Colonic mucosa (tissue), 4 donors: ENCODE measurements at regions not wholly inside any gene's neighbourhood (a gene's known extent, or its start where the extent isn't known, plus 50 kb on each side); places are given as distances from the start of the nearest gene placed in this dataset.
"Not testable (repeated sequence)": the region's sequence is repeated elsewhere in the genome, so short reads cannot be mapped to it uniquely, and the experiment has no call there.

ENCODE experiments used
- DNase-seq: peaks from one replicate; pipeline ENCODE4 v3.0.0-alpha.2; 2020
- H3K27ac ChIP-seq: fragments of 200-600 bp; one replicate; pipeline ENCODE4 v1.8.0; 2021
- H3K27me3 ChIP-seq: fragments of 200-600 bp; one replicate; pipeline ENCODE4 v1.8.0; 2021
- H3K36me3 ChIP-seq: fragments of 200-600 bp; one replicate; pipeline ENCODE4 v1.8.0; 2021
- H3K4me1 ChIP-seq: fragments of 200-600 bp; one replicate; pipeline ENCODE4 v1.8.0; 2021; ENCODE audit warnings: mild to moderate bottlenecking
- H3K4me3 ChIP-seq: fragments of 200-600 bp; one replicate; pipeline ENCODE4 v1.8.0; 2021
- H3K9ac ChIP-seq, 2 donors: one replicate each; pipeline ENCODE4 v1.7.0; 2013; ENCODE audit warnings: control low read depth in 2 of 2, low read depth in 2 of 2, low read length in 2 of 2
- H3K9me3 ChIP-seq: fragments of 200-600 bp; one replicate; pipeline ENCODE4 v1.8.0; 2021
- intact Hi-C: fragments of 100-400 bp; cut with DNase I; formaldehyde crosslinking; loops from one replicate; pipeline ENCODE4 v1.14.1; 2022
- TF ChIP-seq, protein P1 (sequence below): fragments of 200-600 bp; IDR thresholded peaks from one replicate; pipeline ENCODE4 v1.8.0; 2022; ENCODE audit warnings: antibody characterized with exemption, mild to moderate bottlenecking
- donor health status: healthy.
- donor health status: DM: no; HTN: no; CAD: no.
- donor health status: DM: no; HTN: no; CAD: no.

DNA sequence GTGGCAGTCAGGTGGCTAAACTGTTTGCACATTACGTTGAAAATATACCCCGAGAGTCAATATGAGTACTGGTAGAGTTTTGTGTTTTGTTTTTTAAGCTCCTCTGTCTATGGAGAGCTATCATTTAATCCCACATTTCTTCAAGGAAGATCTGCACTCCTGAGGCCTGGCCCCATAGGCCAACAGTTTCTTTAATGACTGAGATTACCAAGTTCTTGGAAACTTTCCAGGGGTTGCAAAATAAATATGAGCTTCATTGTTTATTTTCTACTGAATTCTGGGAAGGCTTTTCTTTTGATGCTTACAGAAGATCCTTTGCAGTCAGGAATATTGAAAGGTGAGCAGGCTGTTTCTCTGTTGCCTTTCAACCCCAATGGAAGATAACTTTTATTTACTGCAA lies 452.0 kb downstream of the JRKL start:
- Histone ChIP-seq H3K27me3 (no peaks in the 10 kb centered on the region), H3K4me1 (no peaks in the 10 kb centered on the region), H3K9ac (no peak overlapping the region), H3K27ac (no peak overlapping the region), H3K9me3 (no peaks in the 10 kb centered on the region), H3K4me3 (no peak overlapping the region), H3K36me3 (no peaks in the 10 kb centered on the region)
- intact Hi-C loops = no loop called here
- no peak for DNase-seq
- TF ChIP-seq, protein P1, sequence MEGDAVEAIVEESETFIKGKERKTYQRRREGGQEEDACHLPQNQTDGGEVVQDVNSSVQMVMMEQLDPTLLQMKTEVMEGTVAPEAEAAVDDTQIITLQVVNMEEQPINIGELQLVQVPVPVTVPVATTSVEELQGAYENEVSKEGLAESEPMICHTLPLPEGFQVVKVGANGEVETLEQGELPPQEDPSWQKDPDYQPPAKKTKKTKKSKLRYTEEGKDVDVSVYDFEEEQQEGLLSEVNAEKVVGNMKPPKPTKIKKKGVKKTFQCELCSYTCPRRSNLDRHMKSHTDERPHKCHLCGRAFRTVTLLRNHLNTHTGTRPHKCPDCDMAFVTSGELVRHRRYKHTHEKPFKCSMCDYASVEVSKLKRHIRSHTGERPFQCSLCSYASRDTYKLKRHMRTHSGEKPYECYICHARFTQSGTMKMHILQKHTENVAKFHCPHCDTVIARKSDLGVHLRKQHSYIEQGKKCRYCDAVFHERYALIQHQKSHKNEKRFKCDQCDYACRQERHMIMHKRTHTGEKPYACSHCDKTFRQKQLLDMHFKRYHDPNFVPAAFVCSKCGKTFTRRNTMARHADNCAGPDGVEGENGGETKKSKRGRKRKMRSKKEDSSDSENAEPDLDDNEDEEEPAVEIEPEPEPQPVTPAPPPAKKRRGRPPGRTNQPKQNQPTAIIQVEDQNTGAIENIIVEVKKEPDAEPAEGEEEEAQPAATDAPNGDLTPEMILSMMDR = no peak

DNA sequence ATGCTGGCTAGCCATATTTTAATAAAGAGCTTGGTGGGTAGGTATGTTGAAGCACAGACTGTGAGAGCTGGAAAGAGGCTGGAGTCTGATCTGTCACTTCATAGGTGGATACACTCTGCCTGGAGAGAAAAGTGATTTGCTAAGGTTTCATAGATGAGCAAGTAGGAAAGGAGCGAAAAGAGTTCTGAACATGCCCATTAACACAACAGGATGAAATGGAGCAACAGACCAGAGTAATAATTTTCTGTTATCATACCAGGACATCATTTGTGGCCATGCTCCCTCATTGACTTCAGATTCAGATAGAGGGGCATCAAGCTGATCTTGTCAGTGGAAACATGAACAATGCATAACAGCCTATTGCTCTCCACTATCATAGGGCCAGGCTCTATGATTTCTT lies 452.9 kb downstream of the JRKL start:
- Histone ChIP-seq H3K9ac (no peak overlapping the region), H3K4me1 (no peaks in the 10 kb centered on the region), H3K27ac (no peak overlapping the region), H3K9me3 (no peaks in the 10 kb centered on the region), H3K4me3 (no peak overlapping the region), H3K36me3 (no peaks in the 10 kb centered on the region), H3K27me3 (no peaks in the 10 kb centered on the region)
- no peak for DNase-seq
- TF ChIP-seq, protein P1 = no peak
- intact Hi-C loops = no loop called here

DNA sequence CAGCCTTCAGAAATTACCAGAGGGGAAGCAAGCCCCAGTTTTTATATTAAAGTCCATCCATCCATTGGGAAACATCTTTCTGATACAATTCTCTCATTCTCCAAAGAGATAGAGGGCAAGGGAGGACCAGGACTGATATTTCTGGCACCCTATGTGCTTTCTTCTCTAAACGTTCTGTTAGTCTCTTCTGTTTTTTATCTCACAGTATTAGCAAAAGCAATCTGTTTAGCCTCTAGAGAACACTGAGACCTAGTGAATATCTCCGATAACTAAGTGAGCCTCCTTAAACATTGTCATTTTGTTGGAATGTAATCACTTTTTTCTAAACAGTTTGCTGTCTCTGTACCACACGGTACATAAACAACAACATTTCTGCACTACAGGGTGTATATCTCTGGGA lies 464.6 kb downstream of the JRKL start:
- TF ChIP-seq, protein P1 = no peak
- H3K27ac ChIP-seq = no peak overlapping the region
- H3K9ac ChIP-seq = no peak overlapping the region
- no peak overlapping the region for H3K4me3 ChIP-seq
- DNase-seq = no peak
- H3K9me3 ChIP-seq = no peaks in the 10 kb centered on the region
- no peaks in the 10 kb centered on the region for H3K36me3 ChIP-seq
- intact Hi-C loops = no loop called here
- H3K27me3 ChIP-seq = no peaks in the 10 kb centered on the region
- no peaks in the 10 kb centered on the region for H3K4me1 ChIP-seq

DNA sequence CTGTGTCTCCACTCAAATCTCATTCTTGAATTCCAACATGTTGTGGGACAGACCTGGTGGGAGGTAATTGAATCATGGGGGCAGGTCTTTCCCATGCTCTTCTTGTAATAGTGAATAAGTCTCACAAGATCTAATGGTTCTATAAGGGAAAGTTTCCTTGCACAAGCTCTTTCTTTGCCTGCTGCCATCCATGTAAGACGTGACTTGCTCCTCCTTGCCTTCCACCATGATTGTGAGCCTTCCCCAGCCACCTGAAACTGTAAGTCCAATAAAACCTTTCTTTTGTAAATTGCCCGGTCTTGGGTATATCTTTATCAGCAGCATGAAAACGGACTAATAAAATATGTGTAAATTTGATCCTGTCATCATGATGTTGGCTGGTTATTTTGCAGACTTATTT lies 471.9 kb downstream of the JRKL start:
- H3K9ac ChIP-seq, H3K36me3 ChIP-seq, H3K9me3 ChIP-seq, H3K4me3 ChIP-seq, H3K27ac ChIP-seq, H3K27me3 ChIP-seq, H3K4me1 ChIP-seq, intact Hi-C loops, DNase-seq: not testable (repeated sequence)

DNA sequence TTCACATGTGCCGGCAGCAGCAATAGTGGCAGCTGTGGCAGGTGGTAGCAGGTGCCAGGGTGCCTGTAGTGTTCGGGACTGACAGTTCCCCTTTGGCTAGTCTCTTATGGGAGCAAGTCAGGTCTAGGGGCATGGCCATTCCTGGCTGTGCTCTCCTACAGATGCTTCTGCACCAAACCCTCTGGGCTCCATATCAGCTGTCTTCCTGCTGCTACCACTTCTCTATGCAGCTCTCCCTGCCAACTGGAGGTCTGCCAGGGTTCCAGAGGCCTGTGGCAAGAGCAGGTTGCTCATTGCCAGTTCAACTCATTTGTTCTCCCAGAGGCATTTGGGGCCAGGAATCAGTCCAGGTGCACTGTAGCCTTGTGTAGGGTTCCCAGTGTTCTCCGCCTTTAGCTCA lies 473.7 kb downstream of the JRKL start:
- no peaks in the 10 kb centered on the region for H3K36me3 ChIP-seq
- H3K9me3 ChIP-seq = no peaks in the 10 kb centered on the region
- no peaks in the 10 kb centered on the region for H3K4me1 ChIP-seq
- DNase-seq = no peak
- H3K27ac ChIP-seq = no peak overlapping the region
- H3K9ac ChIP-seq = no peak overlapping the region
- H3K4me3 ChIP-seq = no peak overlapping the region
- intact Hi-C loops = no loop called here
- no peaks in the 10 kb centered on the region for H3K27me3 ChIP-seq
- TF ChIP-seq, protein P1 = no peak

DNA sequence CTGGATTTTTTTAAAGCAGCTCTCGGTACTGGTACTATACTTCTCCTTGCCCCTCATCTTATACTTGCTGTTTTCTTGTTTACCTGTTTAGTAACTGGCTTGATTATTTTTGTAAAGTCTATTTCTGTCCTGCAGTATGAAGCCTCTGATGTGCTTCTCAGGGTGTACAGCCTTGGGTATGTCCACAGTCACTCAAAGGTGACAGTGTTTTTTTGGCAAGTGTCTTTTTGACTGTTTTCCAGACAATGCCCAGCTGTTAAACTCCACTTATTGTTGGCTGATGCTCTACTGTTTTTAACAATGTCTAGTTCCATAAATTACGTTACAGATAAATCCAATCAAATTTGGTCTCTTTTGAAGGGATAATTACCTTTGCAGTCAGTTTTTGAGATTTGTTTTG lies 475.2 kb downstream of the JRKL start:
- intact Hi-C loops = no loop called here
- no peak overlapping the region for H3K9ac ChIP-seq
- H3K9me3 ChIP-seq = no peaks in the 10 kb centered on the region
- no peaks in the 10 kb centered on the region for H3K27me3 ChIP-seq
- H3K27ac ChIP-seq = no peak overlapping the region
- no peak for DNase-seq
- no peaks in the 10 kb centered on the region for H3K36me3 ChIP-seq
- no peaks in the 10 kb centered on the region for H3K4me1 ChIP-seq
- TF ChIP-seq, protein P1 = no peak
- no peak overlapping the region for H3K4me3 ChIP-seq
